Neural progenitor cell (in vitro differentiated cells): ENCODE measurements at regions not wholly inside any gene's neighbourhood (a gene's known extent, or its start where the extent isn't known, plus 50 kb on each side); places are given as distances from the start of the nearest gene placed in this dataset.

ENCODE experiments used
- DNase-seq: peaks from one replicate; pipeline ENCODE4 v3.0.0-alpha.2; 2016; ENCODE audit warnings: low spot score
- H2AFZ ChIP-seq: fragments of 200-600 bp; sonication (generic); replicated peaks from 2 replicates; pipeline ENCODE4 v1.6.1; 2016; ENCODE audit warnings: antibody characterized with exemption
- H3F3A ChIP-seq: fragments of 200-600 bp; sonication (generic); 2 replicates; pipeline ENCODE4 v1.6.1; 2016; ENCODE audit warnings: antibody characterized with exemption, low read depth
- H3K27ac ChIP-seq: fragments of 200-600 bp; sonication (generic); 2 replicates; pipeline ENCODE4 v1.5.1; 2016; ENCODE audit warnings: mild to moderate bottlenecking
- H3K27me3 ChIP-seq: fragments of 200-600 bp; sonication (generic); 2 replicates; pipeline ENCODE4 v1.6.1; 2016; ENCODE audit warnings: mild to moderate bottlenecking, moderate library complexity
- H3K36me3 ChIP-seq: fragments of 200-600 bp; sonication (generic); 2 replicates; pipeline ENCODE4 v1.5.1; 2016
- H3K4me1 ChIP-seq: fragments of 200-600 bp; sonication (generic); 2 replicates; pipeline ENCODE4 v1.6.1; 2016; ENCODE audit warnings: mixed run types
- H3K4me2 ChIP-seq: fragments of 200-600 bp; sonication (generic); 2 replicates; pipeline ENCODE4 v1.6.1; 2016
- H3K4me3 ChIP-seq: fragments of 200-600 bp; sonication (generic); 2 replicates; pipeline ENCODE4 v1.5.1; 2016
- H3K79me2 ChIP-seq: fragments of 200-600 bp; sonication (generic); 2 replicates; pipeline ENCODE4 v1.6.1; 2016; ENCODE audit warnings: low read depth
- H3K9ac ChIP-seq: fragments of 200-600 bp; sonication (generic); 2 replicates; pipeline ENCODE4 v1.6.1; 2016
- H3K9me3 ChIP-seq: fragments of 200-600 bp; sonication (generic); 2 replicates; pipeline ENCODE4 v1.5.1; 2016; ENCODE audit warnings: low read depth
- H4K20me1 ChIP-seq: fragments of 200-600 bp; sonication (generic); 2 replicates; pipeline ENCODE4 v1.6.1; 2016; ENCODE audit warnings: low read depth
- H3K27ac Mint-ChIP-seq: 3 replicates; pipeline ENCODE4 v1.8.0; 2021; ENCODE audit warnings: mixed read lengths
- H3K27me3 Mint-ChIP-seq: 2 replicates; pipeline ENCODE4 v1.8.0; 2022; ENCODE audit warnings: low read depth, mild to moderate bottlenecking, inconsistent platforms, moderate library complexity, mixed read lengths; ENCODE audit not compliant: insufficient read depth
- H3K36me3 Mint-ChIP-seq: 3 replicates; pipeline ENCODE4 v1.8.0; 2021; ENCODE audit warnings: mixed read lengths
- H3K4me1 Mint-ChIP-seq: 3 replicates; pipeline ENCODE4 v1.8.0; 2021; ENCODE audit warnings: mixed read lengths
- H3K4me3 Mint-ChIP-seq: 3 replicates; pipeline ENCODE4 v1.8.0; 2021; ENCODE audit warnings: mild to moderate bottlenecking, moderate library complexity, mixed read lengths
- H3K9me3 Mint-ChIP-seq: 3 replicates; pipeline ENCODE4 v1.8.0; 2020; ENCODE audit warnings: mixed read lengths
- CTCF ChIP-seq: fragments of 200-600 bp; sonication (generic); IDR thresholded peaks from 2 replicates; pipeline ENCODE4 v1.5.1; 2017; ENCODE audit warnings: antibody characterized with exemption, mild to moderate bottlenecking
- EZH2 ChIP-seq: fragments of 200-600 bp; sonication (generic); IDR thresholded peaks from 2 replicates; pipeline ENCODE4 v1.6.1; 2017; ENCODE audit warnings: antibody characterized with exemption, mild to moderate bottlenecking, moderate library complexity
- EZH2phosphoT487 ChIP-seq: fragments of 200-600 bp; sonication (generic); IDR thresholded peaks from 2 replicates; pipeline ENCODE4 v1.6.1; 2017; ENCODE audit warnings: antibody characterized with exemption

- Histone ChIP-seq H3K4me1 (no peaks in the 10 kb centered on the region), H3K36me3 (no peaks in the 10 kb centered on the region), H3K9me3 (no peaks in the 10 kb centered on the region), H3K4me2 (no peak overlapping the region), H2AFZ (no peak overlapping the region), H3K9ac (no peak overlapping the region), H3F3A (no peaks in the 10 kb centered on the region), H3K27ac (no peak overlapping the region), H3K4me3 (no peak overlapping the region), H3K79me2 (no peaks in the 10 kb centered on the region), H4K20me1 (no peaks in the 10 kb centered on the region), H3K27me3 (no peaks in the 10 kb centered on the region)
- no peak for TF ChIP-seq EZH2
- TF ChIP-seq CTCF, result no peak
- TF ChIP-seq EZH2phosphoT487, result no peak
- Mint-ChIP-seq H3K4me1 (no peaks in the 10 kb centered on the region), H3K27me3 (no peaks in the 10 kb centered on the region), H3K27ac (no peak overlapping the region), H3K4me3 (no peak overlapping the region), H3K36me3 (no peaks in the 10 kb centered on the region), H3K9me3 (no peaks in the 10 kb centered on the region)
- DNase-seq, result no peak
Measured at GRCh38 chr3:150296123-150296735, 111.9 kb upstream of the TSC22D2 start.

GRCh38 chr3:150293401-150294001 is 114.6 kb upstream of the TSC22D2 start:
- Mint-ChIP-seq H3K4me3 (no peak overlapping the region), H3K27ac (peak overlapping the region; percentile 78), H3K4me1 (no peaks in the 10 kb centered on the region), H3K9me3 (no peaks in the 10 kb centered on the region), H3K36me3 (no peaks in the 10 kb centered on the region), H3K27me3 (no peaks in the 10 kb centered on the region)
- no peak overlapping the region for H3K4me3 ChIP-seq
- H3F3A ChIP-seq, result no peaks in the 10 kb centered on the region
- TF ChIP-seq CTCF, result no peak
- TF ChIP-seq EZH2phosphoT487, result no peak
- no peak for TF ChIP-seq EZH2
- no peak overlapping the region for H3K9ac ChIP-seq
- no peak overlapping the region for H3K27ac ChIP-seq
- H4K20me1 ChIP-seq, result no peaks in the 10 kb centered on the region
- no peaks in the 10 kb centered on the region for H3K79me2 ChIP-seq
- no peak for DNase-seq
- H3K27me3 ChIP-seq, result no peaks in the 10 kb centered on the region
- no peaks in the 10 kb centered on the region for H3K9me3 ChIP-seq
- H3K4me1 ChIP-seq, result no peaks in the 10 kb centered on the region
- no peaks in the 10 kb centered on the region for H3K36me3 ChIP-seq
- H2AFZ ChIP-seq, result no peak overlapping the region
- no peak overlapping the region for H3K4me2 ChIP-seq

GRCh38 chr3:150292891-150293290 is 115.2 kb upstream of the TSC22D2 start:
- Histone ChIP-seq H3F3A (no peaks in the 10 kb centered on the region), H3K9me3 (no peaks in the 10 kb centered on the region), H3K27me3 (no peaks in the 10 kb centered on the region), H4K20me1 (no peaks in the 10 kb centered on the region), H3K79me2 (no peaks in the 10 kb centered on the region), H3K4me2 (no peak overlapping the region), H3K4me3 (no peak overlapping the region), H2AFZ (no peak overlapping the region), H3K9ac (no peak overlapping the region), H3K27ac (no peak overlapping the region), H3K36me3 (no peaks in the 10 kb centered on the region), H3K4me1 (no peaks in the 10 kb centered on the region)
- Mint-ChIP-seq H3K9me3 (no peaks in the 10 kb centered on the region), H3K4me1 (no peaks in the 10 kb centered on the region), H3K27me3 (no peaks in the 10 kb centered on the region), H3K36me3 (no peaks in the 10 kb centered on the region), H3K4me3 (no peak overlapping the region), H3K27ac (no peak overlapping the region)
- no peak for DNase-seq
- TF ChIP-seq EZH2 (no peak), EZH2phosphoT487 (no peak), CTCF (no peak)
